ENCODE measurements at regions not wholly inside any gene's neighbourhood (a gene's known extent, or its start where the extent isn't known, plus 50 kb on each side); places are given as distances from the start of the nearest gene placed in this dataset.

DNA sequence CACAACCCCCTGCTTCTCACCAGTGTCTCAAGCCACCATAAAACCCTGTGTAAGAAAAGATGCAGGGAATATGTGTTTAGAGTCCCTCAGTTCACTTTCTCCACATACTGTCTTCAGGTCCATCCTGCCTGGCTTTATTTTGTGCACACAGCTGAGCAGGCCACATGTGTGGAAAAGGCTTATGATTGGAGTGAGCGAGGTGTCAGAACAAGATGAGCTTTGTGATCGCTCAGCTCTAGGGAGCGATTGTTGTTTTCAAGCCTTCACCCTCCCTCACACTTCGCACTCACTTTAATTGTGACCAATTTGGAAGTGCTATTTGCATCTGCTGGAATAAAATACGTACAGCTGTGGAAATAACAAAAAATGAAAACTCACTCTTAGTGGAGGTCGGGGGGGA lies 931.1 kb upstream of the TENM4 start:
- no peak overlapping the region for H3K4me3 Mint-ChIP-seq

DNA sequence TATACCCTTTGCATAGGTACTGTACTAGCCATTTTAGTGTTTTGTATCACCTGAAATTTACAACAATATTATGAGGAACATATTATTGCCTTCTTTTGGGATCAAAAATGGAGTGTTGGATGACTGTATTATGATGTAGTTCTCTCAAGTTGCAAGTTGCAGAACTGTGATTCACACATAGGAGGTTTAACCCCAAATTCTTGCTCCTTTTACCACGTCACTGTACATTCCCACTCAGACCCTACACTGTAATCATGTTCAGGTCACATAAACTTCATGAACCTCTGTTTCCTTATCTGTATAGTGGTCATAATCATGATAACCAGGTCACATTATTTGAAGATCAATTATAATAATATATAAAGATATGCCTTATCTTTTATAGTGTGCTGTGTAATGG lies 925.1 kb upstream of the TENM4 start:
- H3K4me3 Mint-ChIP-seq = no peak overlapping the region
- TF ChIP-seq EZH2phosphoT487 (IDR thresholded peaks at IDR 0.05) (no peak), EZH2 (IDR thresholded peaks at IDR 0.05) (no peak), CTCF (IDR thresholded peaks at IDR 0.05) (no peak)

More for the DNA sequence above, 931.1 kb upstream of the TENM4 start:
- H3K9me3 ChIP-seq (ENCODE audit: low read depth) = no peaks in the 10 kb centered on the region
- H2AFZ ChIP-seq (replicated peaks) = no peak overlapping the region
- no peak overlapping the region for H3K9ac ChIP-seq
- no peaks in the 10 kb centered on the region for H3K36me3 ChIP-seq
- Mint-ChIP-seq H3K27me3 (ENCODE audit: insufficient read depth, low read depth) (no peaks in the 10 kb centered on the region), H3K4me1 (no peaks in the 10 kb centered on the region), H3K27ac (no peak overlapping the region), H3K9me3 (no peaks in the 10 kb centered on the region), H3K36me3 (no peaks in the 10 kb centered on the region)
- TF ChIP-seq EZH2phosphoT487 (IDR thresholded peaks at IDR 0.05) (no peak), CTCF (IDR thresholded peaks at IDR 0.05) (no peak), EZH2 (IDR thresholded peaks at IDR 0.05) (no peak)
- H3K4me3 ChIP-seq = no peak overlapping the region
- H3K4me2 ChIP-seq = no peak overlapping the region
- no peaks in the 10 kb centered on the region for H3K79me2 ChIP-seq (ENCODE audit: low read depth)
- H3F3A ChIP-seq (ENCODE audit: low read depth) = no peaks in the 10 kb centered on the region
- DNase-seq (ENCODE audit: low spot score) = no peak
- H4K20me1 ChIP-seq (ENCODE audit: low read depth) = no peaks in the 10 kb centered on the region
- H3K27me3 ChIP-seq = no peaks in the 10 kb centered on the region
- H3K4me1 ChIP-seq = peaks cover 2% of the 10 kb centered on the region
- H3K27ac ChIP-seq = no peak overlapping the region

DNA sequence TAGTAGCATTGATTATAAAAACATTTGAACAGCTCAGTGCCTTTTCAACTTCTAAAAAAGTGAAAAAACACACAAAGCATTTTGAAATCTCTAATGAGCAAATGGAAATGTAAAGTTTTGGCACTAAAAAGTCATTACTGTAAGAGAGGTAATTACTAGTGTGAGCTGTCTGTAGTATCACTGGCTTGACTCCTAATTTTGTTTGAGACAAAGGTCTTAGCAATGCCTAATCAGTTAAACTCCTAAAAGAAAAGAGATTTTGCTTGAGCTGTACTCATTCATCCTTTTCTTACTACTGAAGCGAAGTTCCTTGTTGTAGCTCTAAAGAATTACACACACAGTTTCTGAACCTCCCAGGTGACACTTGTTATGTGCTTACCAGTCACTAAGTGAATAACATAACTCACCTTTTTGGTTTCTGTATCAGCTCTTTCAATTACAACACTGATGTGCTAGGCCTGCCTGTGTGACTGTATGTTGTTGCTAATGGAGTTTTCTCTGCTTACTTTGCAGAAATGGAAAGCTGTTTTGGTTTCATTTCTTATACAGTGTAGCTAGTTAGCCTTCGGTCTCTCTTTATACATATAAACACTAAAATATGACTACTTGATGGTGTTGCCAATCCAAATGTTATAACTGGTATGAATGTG lies 924.4 kb upstream of the TENM4 start:
- Mint-ChIP-seq H3K4me1 (no peaks in the 10 kb centered on the region), H3K36me3 (no peaks in the 10 kb centered on the region), H3K9me3 (no peaks in the 10 kb centered on the region), H3K27me3 (ENCODE audit: insufficient read depth, low read depth) (no peaks in the 10 kb centered on the region), H3K27ac (no peak overlapping the region), H3K4me3 (no peak overlapping the region)
- H3K27ac ChIP-seq = peak overlapping the region; percentile 57
- H3F3A ChIP-seq (ENCODE audit: low read depth) = no peaks in the 10 kb centered on the region
- no peak for TF ChIP-seq EZH2 (IDR thresholded peaks at IDR 0.05)
- no peak for TF ChIP-seq CTCF (IDR thresholded peaks at IDR 0.05)
- no peaks in the 10 kb centered on the region for H3K79me2 ChIP-seq (ENCODE audit: low read depth)
- no peaks in the 10 kb centered on the region for H3K36me3 ChIP-seq
- H3K4me2 ChIP-seq = peak overlapping the region; percentile 28
- H2AFZ ChIP-seq (replicated peaks) = no peak overlapping the region
- no peak overlapping the region for H3K4me3 ChIP-seq
- no peak overlapping the region for H3K9ac ChIP-seq
- peaks cover 26% of the 10 kb centered on the region for H3K4me1 ChIP-seq
- no peaks in the 10 kb centered on the region for H3K9me3 ChIP-seq (ENCODE audit: low read depth)
- no peaks in the 10 kb centered on the region for H4K20me1 ChIP-seq (ENCODE audit: low read depth)
- H3K27me3 ChIP-seq = no peaks in the 10 kb centered on the region
- peak; percentile 7 for DNase-seq (ENCODE audit: low spot score)

More for the DNA sequence above, 925.1 kb upstream of the TENM4 start:
- Histone ChIP-seq H3K4me1 (peaks cover 26% of the 10 kb centered on the region), H3K4me3 (no peak overlapping the region), H3K9ac (no peak overlapping the region), H3K9me3 (ENCODE audit: low read depth) (no peaks in the 10 kb centered on the region), H3K27ac (no peak overlapping the region), H3K36me3 (no peaks in the 10 kb centered on the region), H3K4me2 (no peak overlapping the region), H3K27me3 (no peaks in the 10 kb centered on the region), H2AFZ (replicated peaks) (no peak overlapping the region), H3F3A (ENCODE audit: low read depth) (no peaks in the 10 kb centered on the region), H3K79me2 (ENCODE audit: low read depth) (no peaks in the 10 kb centered on the region), H4K20me1 (ENCODE audit: low read depth) (no peaks in the 10 kb centered on the region)
- no peak for DNase-seq (ENCODE audit: low spot score)
- no peak overlapping the region for H3K27ac Mint-ChIP-seq
- H3K27me3 Mint-ChIP-seq (ENCODE audit: insufficient read depth, low read depth) = no peaks in the 10 kb centered on the region
- no peaks in the 10 kb centered on the region for H3K36me3 Mint-ChIP-seq
- H3K4me1 Mint-ChIP-seq = no peaks in the 10 kb centered on the region
- H3K9me3 Mint-ChIP-seq = no peaks in the 10 kb centered on the region

Data from neural progenitor cell (in vitro differentiated cells).